Chondrocyte (in vitro differentiated cells): ENCODE measurements at regions not wholly inside any gene's neighbourhood (a gene's known extent, or its start where the extent isn't known, plus 50 kb on each side); places are given as distances from the start of the nearest gene placed in this dataset.

Source experiments
- DNase-seq: peaks from one replicate; pipeline ENCODE4 v3.0.0; 2021; ENCODE audit warnings: mixed read lengths, low spot score
- H3K27ac Mint-ChIP-seq: one replicate; pipeline ENCODE4 v1.8.0; 2021; ENCODE audit warnings: mild to moderate bottlenecking, moderate library complexity, mixed read lengths; ENCODE audit not compliant: unreplicated experiment
- H3K27me3 Mint-ChIP-seq: 2 replicates; pipeline ENCODE4 v1.8.0; 2021; ENCODE audit warnings: low read depth, mixed read lengths
- H3K36me3 Mint-ChIP-seq: 2 replicates; pipeline ENCODE4 v1.8.0; 2021; ENCODE audit warnings: low read depth, mixed read lengths
- H3K4me1 Mint-ChIP-seq: 2 replicates; pipeline ENCODE4 v1.8.0; 2021; ENCODE audit warnings: low read depth, mild to moderate bottlenecking, mixed read lengths
- H3K4me3 Mint-ChIP-seq: one replicate; pipeline ENCODE4 v1.8.0; 2021; ENCODE audit warnings: mild to moderate bottlenecking, moderate library complexity, mixed read lengths; ENCODE audit not compliant: unreplicated experiment
- H3K9me3 Mint-ChIP-seq: 2 replicates; pipeline ENCODE4 v1.8.0; 2021; ENCODE audit warnings: low read depth, mixed read lengths
- TF ChIP-seq, protein P1 (sequence below): fragments of 200-600 bp; sonication (generic); IDR thresholded peaks from 2 replicates; pipeline ENCODE4 v1.5.0; 2021; ENCODE audit warnings: antibody characterized with exemption, mild to moderate bottlenecking, moderate library complexity

GRCh38 chr16:62717026-62717425 lies 680.8 kb upstream of the CDH8 start:
- no peak overlapping the region for H3K27ac Mint-ChIP-seq
- TF ChIP-seq, protein P1, sequence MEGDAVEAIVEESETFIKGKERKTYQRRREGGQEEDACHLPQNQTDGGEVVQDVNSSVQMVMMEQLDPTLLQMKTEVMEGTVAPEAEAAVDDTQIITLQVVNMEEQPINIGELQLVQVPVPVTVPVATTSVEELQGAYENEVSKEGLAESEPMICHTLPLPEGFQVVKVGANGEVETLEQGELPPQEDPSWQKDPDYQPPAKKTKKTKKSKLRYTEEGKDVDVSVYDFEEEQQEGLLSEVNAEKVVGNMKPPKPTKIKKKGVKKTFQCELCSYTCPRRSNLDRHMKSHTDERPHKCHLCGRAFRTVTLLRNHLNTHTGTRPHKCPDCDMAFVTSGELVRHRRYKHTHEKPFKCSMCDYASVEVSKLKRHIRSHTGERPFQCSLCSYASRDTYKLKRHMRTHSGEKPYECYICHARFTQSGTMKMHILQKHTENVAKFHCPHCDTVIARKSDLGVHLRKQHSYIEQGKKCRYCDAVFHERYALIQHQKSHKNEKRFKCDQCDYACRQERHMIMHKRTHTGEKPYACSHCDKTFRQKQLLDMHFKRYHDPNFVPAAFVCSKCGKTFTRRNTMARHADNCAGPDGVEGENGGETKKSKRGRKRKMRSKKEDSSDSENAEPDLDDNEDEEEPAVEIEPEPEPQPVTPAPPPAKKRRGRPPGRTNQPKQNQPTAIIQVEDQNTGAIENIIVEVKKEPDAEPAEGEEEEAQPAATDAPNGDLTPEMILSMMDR, result no peak
- no peaks in the 10 kb centered on the region for H3K36me3 Mint-ChIP-seq
- no peak for DNase-seq
- H3K27me3 Mint-ChIP-seq, result no peaks in the 10 kb centered on the region
- H3K4me3 Mint-ChIP-seq, result no peak overlapping the region
- H3K4me1 Mint-ChIP-seq, result no peaks in the 10 kb centered on the region
- peaks cover 19% of the 10 kb centered on the region for H3K9me3 Mint-ChIP-seq

GRCh38 chr16:62715701-62716100 lies 679.5 kb upstream of the CDH8 start:
- no peak for DNase-seq
- H3K27me3 Mint-ChIP-seq, result no peaks in the 10 kb centered on the region
- H3K9me3 Mint-ChIP-seq, result peaks cover 17% of the 10 kb centered on the region
- TF ChIP-seq, protein P1, result no peak
- H3K4me1 Mint-ChIP-seq, result no peaks in the 10 kb centered on the region
- H3K4me3 Mint-ChIP-seq, result no peak overlapping the region
- H3K36me3 Mint-ChIP-seq, result no peaks in the 10 kb centered on the region
- no peak overlapping the region for H3K27ac Mint-ChIP-seq

DNA sequence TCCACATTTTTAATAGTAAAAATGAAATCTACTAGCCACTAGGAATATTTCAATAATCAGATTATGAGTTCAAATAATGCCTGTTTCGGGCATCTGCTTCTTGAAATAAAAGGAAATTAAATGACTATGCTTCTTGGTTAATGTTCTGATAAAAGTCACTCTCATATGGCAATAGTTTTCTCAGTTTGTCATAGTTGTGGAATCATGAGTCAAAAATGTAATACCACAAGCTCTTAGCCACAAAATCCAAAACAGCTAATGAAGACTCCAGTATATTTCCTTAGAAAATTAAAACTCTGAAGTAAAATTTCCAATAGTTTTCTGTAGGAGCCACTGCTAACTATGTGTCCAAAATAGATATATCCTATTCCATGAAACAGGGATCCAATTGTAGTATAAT lies 676.3 kb upstream of the CDH8 start:
- no peaks in the 10 kb centered on the region for H3K27me3 Mint-ChIP-seq
- no peak overlapping the region for H3K27ac Mint-ChIP-seq
- no peak for DNase-seq
- H3K9me3 Mint-ChIP-seq, result peaks cover 7% of the 10 kb centered on the region
- TF ChIP-seq, protein P1, result no peak
- no peak overlapping the region for H3K4me3 Mint-ChIP-seq
- no peaks in the 10 kb centered on the region for H3K4me1 Mint-ChIP-seq
- no peaks in the 10 kb centered on the region for H3K36me3 Mint-ChIP-seq

DNA sequence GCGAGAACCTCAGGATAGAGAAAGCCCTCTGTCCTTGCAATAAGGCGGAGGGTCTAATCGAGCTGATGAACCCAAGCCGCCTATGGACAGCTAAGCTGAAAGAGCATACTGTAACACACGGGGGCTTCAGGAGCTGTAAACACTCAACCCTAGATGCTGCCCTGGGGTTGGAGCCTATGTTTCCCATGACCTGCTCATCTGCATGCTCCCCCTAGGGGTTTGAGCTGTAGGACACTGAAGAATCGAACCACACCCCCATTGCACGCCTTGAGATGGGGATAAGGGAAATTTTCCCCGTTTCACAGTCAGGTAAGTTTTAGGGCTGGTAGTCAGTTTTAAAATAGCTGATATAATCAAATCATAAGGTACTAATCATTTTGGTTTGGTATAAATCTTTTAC lies 675.6 kb upstream of the CDH8 start:
- no peaks in the 10 kb centered on the region for H3K27me3 Mint-ChIP-seq
- H3K27ac Mint-ChIP-seq, result no peak overlapping the region
- no peak overlapping the region for H3K4me3 Mint-ChIP-seq
- no peaks in the 10 kb centered on the region for H3K36me3 Mint-ChIP-seq
- H3K9me3 Mint-ChIP-seq, result peaks cover 8% of the 10 kb centered on the region
- no peaks in the 10 kb centered on the region for H3K4me1 Mint-ChIP-seq
- no peak for DNase-seq
- TF ChIP-seq, protein P1, result no peak

- Mint-ChIP-seq H3K36me3 (no peaks in the 10 kb centered on the region), H3K4me3 (no peak overlapping the region), H3K27me3 (no peaks in the 10 kb centered on the region), H3K9me3 (peaks cover 6% of the 10 kb centered on the region), H3K27ac (no peak overlapping the region), H3K4me1 (no peaks in the 10 kb centered on the region)
- DNase-seq, result no peak
- TF ChIP-seq, protein P1, result no peak
These were observed 673.6 kb upstream of the CDH8 start for GRCh38 chr16:62709794-62710193.
